Pancreas (tissue), 10 donors: ENCODE measurements at regions not wholly inside any gene's neighbourhood (a gene's known extent, or its start where the extent isn't known, plus 50 kb on each side); places are given as distances from the start of the nearest gene placed in this dataset.
A peak's percentile ranks its signal among the peaks of the same experiment; 100 is the strongest.

Source experiments
- ATAC-seq, 4 donors: fragments of 200-7000 bp; cut with Tn5 transposase; one replicate each; pipeline versions ENCODE4 v1.8.0 to v1.9.1; 2020; ENCODE audit warnings: mild to moderate bottlenecking in 4 of 4, moderate library complexity in 4 of 4
- DNase-seq, 6 donors: peaks; one replicate each; pipeline ENCODE4 v3.0.0-alpha.2; 2020
- FAIRE-seq: peaks from 2 replicates; lab custom pipeline; 2012; peaks lifted over from hg19 to GRCh38; lab: Jason Lieb, UNC
- H3K27ac ChIP-seq, 4 donors: fragments of 200-600 bp; sonication (generic); 1 replicate in 3 of 4; 2 replicates in 1 of 4; pipeline versions ENCODE4 v1.5.0 to v1.8.0; 2020
- H3K27me3 ChIP-seq, 4 donors: fragments of 200-600 bp; one replicate each; pipeline ENCODE4 v1.8.0; 2021
- H3K36me3 ChIP-seq, 3 donors: fragments of 200-600 bp; sonication (generic) in 1 of 3; one replicate each; pipeline versions ENCODE4 v1.5.0 to v1.8.0; 2020 to 2021
- H3K4me1 ChIP-seq, 3 donors: fragments of 200-600 bp; one replicate each; pipeline ENCODE4 v1.8.0; 2021
- H3K4me3 ChIP-seq, 4 donors: fragments of 200-600 bp; sonication (generic) in 2 of 4; one replicate each; pipeline versions ENCODE4 v1.5.0 to v1.8.0; 2020 to 2021
- H3K9me3 ChIP-seq, 4 donors: fragments of 200-600 bp; one replicate each; pipeline ENCODE4 v1.8.0; 2021
- CTCF ChIP-seq, 4 donors: fragments of 200-600 bp; sonication (generic) in 3 of 4; IDR thresholded peaks; one replicate each; pipeline versions ENCODE4 v1.5.0 to v1.8.0; 2021; ENCODE audit warnings: antibody characterized with exemption in 4 of 4
- WGBS, 2 donors: extraction: QIAGEN DNeasy Blood & Tissue Kit; methylation state at CpG; one replicate each; pipeline ENCODE4 v1.1.7; 2013; 5-methylcytosine and 5-hydroxymethylcytosine counted together
- intact Hi-C, 3 donors: fragments of 100-400 bp; cut with DNase I; formaldehyde crosslinking; loops; one replicate each; pipeline versions ENCODE4 v1.11.1 to v1.14.2; 2022
- donor health status: healthy with polysubstance abuse.
- donor health status: DM: no; HTN: no; CAD: no; lungs with moderate emphysema.
- donor health status: DM: no; HTN: no; CAD: no.
- donor health status: control.
- donor health status: control.
- donor health status: Bipolar disorder and iron deficiency.
- donor health status: DM: yes; HTN: yes; CAD: no.
- donor health status: DM: no; HTN: no; CAD: no.
- donor health status: DM: no; HTN: no; CAD: no.
- donor health status: DM: yes; HTN: yes; CAD: no.

- FAIRE-seq (no peak), ATAC-seq (no peak), DNase-seq (no peak)
- no peak for TF ChIP-seq CTCF (IDR thresholded peaks at IDR 0.05)
- intact Hi-C loops, result no loop called here
- Histone ChIP-seq H3K4me3 (no peak overlapping the region), H3K4me1 (no peaks in the 10 kb centered on the region), H3K36me3 (no peaks in the 10 kb centered on the region), H3K27ac (no peak overlapping the region), H3K9me3 (no peaks in the 10 kb centered on the region), H3K27me3 (no peaks in the 10 kb centered on the region)
- 73 to 80% methylated on average over 5 of the region's 5 CpGs for WGBS, 2 donors
Measured at GRCh38 chr21:28072601-28073000, 920.1 kb downstream of the LTN1 start.

- Histone ChIP-seq H3K4me3 (no peak overlapping the region), H3K27ac (no peak overlapping the region), H3K4me1 (no peaks in the 10 kb centered on the region), H3K9me3 (no peaks in the 10 kb centered on the region), H3K36me3 (no peaks in the 10 kb centered on the region), H3K27me3 (no peaks in the 10 kb centered on the region)
- ATAC-seq (peak in 2 of 4 donors; percentile 19 to 40), DNase-seq (no peak), FAIRE-seq (no peak)
- intact Hi-C loops, result no loop called here
- no peak for TF ChIP-seq CTCF (IDR thresholded peaks at IDR 0.05)
- WGBS, 2 donors, result 55 to 62% methylated on average over 6 of the region's 6 CpGs
Measured at GRCh38 chr21:28069450-28069923, 923.2 kb downstream of the LTN1 start.

GRCh38 chr21:28068455-28069358, 924.0 kb downstream of the LTN1 start:
- Histone ChIP-seq H3K9me3 (no peaks in the 10 kb centered on the region), H3K27me3 (no peaks in the 10 kb centered on the region), H3K27ac (no peak overlapping the region), H3K4me3 (no peak overlapping the region), H3K36me3 (no peaks in the 10 kb centered on the region), H3K4me1 (no peaks in the 10 kb centered on the region)
- no peak for FAIRE-seq
- ATAC-seq, result peak in 1 of 4 donors; percentile 51
- intact Hi-C loops, result no loop called here
- no peak for TF ChIP-seq CTCF (IDR thresholded peaks at IDR 0.05)
- 61 to 64% methylated on average over 4 of the region's 4 CpGs for WGBS, 2 donors
- no peak for DNase-seq

GRCh38 chr21:28066596-28067387, 925.9 kb downstream of the LTN1 start:
- FAIRE-seq, result no peak
- 75 to 88% methylated on average over 7 of the region's 7 CpGs for WGBS, 2 donors
- no peak for DNase-seq
- H3K27ac ChIP-seq, result no peak overlapping the region
- H3K4me1 ChIP-seq, result no peaks in the 10 kb centered on the region
- H3K27me3 ChIP-seq, result no peaks in the 10 kb centered on the region
- TF ChIP-seq CTCF (IDR thresholded peaks at IDR 0.05), result no peak
- H3K9me3 ChIP-seq, result no peaks in the 10 kb centered on the region
- ATAC-seq, result no peak
- H3K36me3 ChIP-seq, result no peaks in the 10 kb centered on the region
- intact Hi-C loops, result no loop called here
- H3K4me3 ChIP-seq, result no peak overlapping the region
